Activated CD4-positive, alpha-beta memory T cell treated with anti-CD3 and anti-CD28 coated beads, Interleukin-2, amount 10 ng/mL, durations not matched to agents 7 days and 5 days (primary cell): ENCODE measurements at regions not wholly inside any gene's neighbourhood (a gene's known extent, or its start where the extent isn't known, plus 50 kb on each side); places are given as distances from the start of the nearest gene placed in this dataset.

Experiments used
- CTCF ChIA-PET: fragments of 350-600 bp; sonication (Branson Sonifier 250); formaldehyde crosslinking; loops from one replicate; lab custom pipeline; 2021; ENCODE audit warnings: antibody characterized with exemption, inconsistent platforms; lab: Charles Lee
- POLR2A ChIA-PET: fragments of 350-600 bp; sonication (Branson Sonifier 250); formaldehyde crosslinking; loops from one replicate; lab custom pipeline; 2021; ENCODE audit warnings: antibody characterized with exemption; lab: Charles Lee
- DNase-seq: peaks from one replicate; pipeline ENCODE4 v3.0.0-alpha.2; 2020
- H3K27ac Mint-ChIP-seq: one replicate; pipeline ENCODE4 v1.8.0; 2021; ENCODE audit warnings: mild to moderate bottlenecking, mixed read lengths
- H3K27me3 Mint-ChIP-seq: one replicate; pipeline ENCODE4 v1.8.0; 2021; ENCODE audit warnings: mixed read lengths
- H3K36me3 Mint-ChIP-seq: one replicate; pipeline ENCODE4 v1.8.0; 2021; ENCODE audit warnings: low read depth, mixed read lengths
- H3K4me1 Mint-ChIP-seq: one replicate; pipeline ENCODE4 v1.8.0; 2021; ENCODE audit warnings: mixed read lengths
- H3K4me3 Mint-ChIP-seq: one replicate; pipeline ENCODE4 v1.8.0; 2021; ENCODE audit warnings: mild to moderate bottlenecking, mixed read lengths
- H3K9me3 Mint-ChIP-seq: one replicate; pipeline ENCODE4 v1.8.0; 2021; ENCODE audit warnings: mixed read lengths

GRCh38 chr6:169868458-169868857 lies 117.0 kb downstream of the ERMARD start:
- H3K9me3 Mint-ChIP-seq: peaks cover 5% of the 10 kb centered on the region
- H3K27ac Mint-ChIP-seq: no peak overlapping the region
- ChIA-PET POLR2A (no interaction called here), CTCF (interaction anchor here (0.9 kb wide), 1 partner anchor 79 kb away, joined by 3 read pairs; no protein-coding TSS in a partner anchor)
- H3K4me3 Mint-ChIP-seq: no peak overlapping the region
- no peaks in the 10 kb centered on the region for H3K36me3 Mint-ChIP-seq
- H3K4me1 Mint-ChIP-seq: peaks cover 10% of the 10 kb centered on the region
- DNase-seq: peak; percentile 70
- H3K27me3 Mint-ChIP-seq: no peaks in the 10 kb centered on the region

GRCh38 chr6:169867751-169868191 lies 116.3 kb downstream of the ERMARD start:
- ChIA-PET POLR2A (no interaction called here), CTCF (no interaction called here)
- peaks cover 7% of the 10 kb centered on the region for H3K9me3 Mint-ChIP-seq
- H3K27me3 Mint-ChIP-seq: no peaks in the 10 kb centered on the region
- H3K4me1 Mint-ChIP-seq: peaks cover 10% of the 10 kb centered on the region
- no peak overlapping the region for H3K27ac Mint-ChIP-seq
- no peak for DNase-seq
- H3K36me3 Mint-ChIP-seq: no peaks in the 10 kb centered on the region
- H3K4me3 Mint-ChIP-seq: no peak overlapping the region

GRCh38 chr6:169866668-169867521 lies 115.5 kb downstream of the ERMARD start:
- H3K4me1 Mint-ChIP-seq: peaks cover 10% of the 10 kb centered on the region
- H3K36me3 Mint-ChIP-seq: no peaks in the 10 kb centered on the region
- ChIA-PET CTCF (interaction anchor here (1.1 kb wide), 1 partner anchor 77 kb away, joined by 3 read pairs; no protein-coding TSS in a partner anchor), POLR2A (no interaction called here)
- H3K27me3 Mint-ChIP-seq: no peaks in the 10 kb centered on the region
- peaks cover 7% of the 10 kb centered on the region for H3K9me3 Mint-ChIP-seq
- DNase-seq: no peak
- no peak overlapping the region for H3K27ac Mint-ChIP-seq
- no peak overlapping the region for H3K4me3 Mint-ChIP-seq

GRCh38 chr6:169866140-169866534 lies 114.7 kb downstream of the ERMARD start:
- CTCF ChIA-PET: no interaction called here
- H3K36me3 Mint-ChIP-seq: no peaks in the 10 kb centered on the region
- peaks cover 7% of the 10 kb centered on the region for H3K9me3 Mint-ChIP-seq
- POLR2A ChIA-PET: no interaction called here
- DNase-seq: no peak
- H3K27me3 Mint-ChIP-seq: no peaks in the 10 kb centered on the region
- no peak overlapping the region for H3K4me3 Mint-ChIP-seq
- H3K4me1 Mint-ChIP-seq: peaks cover 10% of the 10 kb centered on the region
- H3K27ac Mint-ChIP-seq: no peak overlapping the region

GRCh38 chr6:169865346-169866139 lies 114.1 kb downstream of the ERMARD start:
- Mint-ChIP-seq H3K4me1 (peaks cover 14% of the 10 kb centered on the region), H3K36me3 (no peaks in the 10 kb centered on the region), H3K9me3 (peaks cover 7% of the 10 kb centered on the region), H3K27me3 (no peaks in the 10 kb centered on the region), H3K4me3 (no peak overlapping the region), H3K27ac (no peak overlapping the region)
- no peak for DNase-seq
- POLR2A ChIA-PET: no interaction called here
- CTCF ChIA-PET: no interaction called here

GRCh38 chr6:169864148-169865020 lies 113.0 kb downstream of the ERMARD start:
- Mint-ChIP-seq H3K27me3 (no peaks in the 10 kb centered on the region), H3K27ac (no peak overlapping the region)

GRCh38 chr6:169863710-169864109 lies 112.3 kb downstream of the ERMARD start:
- Mint-ChIP-seq H3K27me3 (no peaks in the 10 kb centered on the region), H3K4me1 (peaks cover 16% of the 10 kb centered on the region), H3K36me3 (no peaks in the 10 kb centered on the region), H3K4me3 (no peak overlapping the region), H3K9me3 (peaks cover 7% of the 10 kb centered on the region), H3K27ac (no peak overlapping the region)
- ChIA-PET CTCF (no interaction called here), POLR2A (no interaction called here)
- DNase-seq: no peak

More at GRCh38 chr6:169864148-169865020, 113.0 kb downstream of the ERMARD start:
- H3K36me3 Mint-ChIP-seq: no peaks in the 10 kb centered on the region
- POLR2A ChIA-PET: no interaction called here
- DNase-seq: no peak
- H3K4me3 Mint-ChIP-seq: no peak overlapping the region
- CTCF ChIA-PET: no interaction called here
- peaks cover 7% of the 10 kb centered on the region for H3K9me3 Mint-ChIP-seq
- peaks cover 16% of the 10 kb centered on the region for H3K4me1 Mint-ChIP-seq

GRCh38 chr6:169862892-169863525 lies 111.6 kb downstream of the ERMARD start:
- H3K27me3 Mint-ChIP-seq: no peaks in the 10 kb centered on the region
- H3K27ac Mint-ChIP-seq: no peak overlapping the region
- no peak for DNase-seq
- peaks cover 7% of the 10 kb centered on the region for H3K9me3 Mint-ChIP-seq
- no peak overlapping the region for H3K4me3 Mint-ChIP-seq
- no peaks in the 10 kb centered on the region for H3K36me3 Mint-ChIP-seq
- ChIA-PET CTCF (no interaction called here), POLR2A (no interaction called here)
- peaks cover 10% of the 10 kb centered on the region for H3K4me1 Mint-ChIP-seq

GRCh38 chr6:169862043-169862891 lies 110.8 kb downstream of the ERMARD start:
- Mint-ChIP-seq H3K9me3 (peaks cover 9% of the 10 kb centered on the region), H3K36me3 (no peaks in the 10 kb centered on the region), H3K4me3 (no peak overlapping the region), H3K27ac (no peak overlapping the region), H3K4me1 (peaks cover 8% of the 10 kb centered on the region), H3K27me3 (no peaks in the 10 kb centered on the region)
- DNase-seq: no peak
- ChIA-PET CTCF (no interaction called here), POLR2A (no interaction called here)

GRCh38 chr6:169861431-169862042 lies 110.1 kb downstream of the ERMARD start:
- Mint-ChIP-seq H3K27me3 (no peaks in the 10 kb centered on the region), H3K4me1 (peaks cover 8% of the 10 kb centered on the region), H3K27ac (no peak overlapping the region), H3K4me3 (no peak overlapping the region), H3K9me3 (peaks cover 9% of the 10 kb centered on the region), H3K36me3 (no peaks in the 10 kb centered on the region)
- POLR2A ChIA-PET: no interaction called here
- CTCF ChIA-PET: no interaction called here
- DNase-seq: peak; percentile 12

GRCh38 chr6:169859978-169860703 lies 108.7 kb downstream of the ERMARD start:
- peak; percentile 14 for DNase-seq
- Mint-ChIP-seq H3K27ac (no peak overlapping the region), H3K27me3 (no peaks in the 10 kb centered on the region), H3K9me3 (peaks cover 9% of the 10 kb centered on the region), H3K4me3 (no peak overlapping the region), H3K4me1 (peaks cover 8% of the 10 kb centered on the region), H3K36me3 (no peaks in the 10 kb centered on the region)
- CTCF ChIA-PET: no interaction called here
- POLR2A ChIA-PET: no interaction called here
